ENCODE measurements at regions not wholly inside any gene's neighbourhood (a gene's known extent, or its start where the extent isn't known, plus 50 kb on each side); places are given as distances from the start of the nearest gene placed in this dataset.
"Not testable (repeated sequence)": the region's sequence is repeated elsewhere in the genome, so short reads cannot be mapped to it uniquely, and the experiment has no call there.

DNA sequence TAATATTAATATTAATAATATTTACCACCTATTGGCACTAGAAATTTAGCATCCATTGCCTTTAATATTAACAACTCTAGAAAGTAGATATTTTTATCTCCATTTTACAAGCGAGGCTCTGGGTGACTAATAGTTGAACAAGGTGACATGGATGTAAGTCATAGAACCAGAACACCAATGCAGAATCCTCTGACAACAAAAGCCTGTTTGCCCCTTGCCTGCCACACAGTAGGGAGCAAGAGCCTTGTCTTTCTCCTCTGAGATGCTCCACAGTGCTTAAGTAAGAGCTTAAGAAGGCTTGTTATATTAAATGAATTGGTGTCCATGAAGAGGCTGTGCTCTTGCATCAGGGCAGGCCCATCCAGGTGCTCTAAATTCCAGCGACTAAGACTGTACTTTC lies 51.2 kb upstream of the LBX1 start:
- no peak for DNase-seq (ENCODE audit: low read depth)

DNA sequence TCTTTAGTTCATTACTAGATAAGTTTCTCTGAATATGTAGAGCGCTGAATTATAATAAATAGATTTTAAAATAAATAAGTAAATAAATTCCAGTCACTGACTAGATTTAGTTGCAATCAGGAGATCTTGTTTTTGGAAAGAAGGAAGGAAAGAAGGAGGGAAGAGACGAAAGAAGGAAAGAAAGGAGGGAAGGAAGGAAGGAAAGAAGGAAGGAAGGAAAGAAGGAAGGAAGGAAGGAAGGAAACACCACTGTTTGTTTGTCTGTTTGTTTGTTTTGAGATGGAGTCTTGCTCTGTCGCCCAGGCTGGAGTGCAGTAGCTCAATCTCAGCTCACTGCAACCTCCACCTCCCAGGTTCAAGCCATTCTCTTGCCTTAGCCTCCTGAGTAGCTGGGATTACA lies 51.7 kb upstream of the LBX1 start:
- not testable (repeated sequence) for DNase-seq (ENCODE audit: low read depth)

DNA sequence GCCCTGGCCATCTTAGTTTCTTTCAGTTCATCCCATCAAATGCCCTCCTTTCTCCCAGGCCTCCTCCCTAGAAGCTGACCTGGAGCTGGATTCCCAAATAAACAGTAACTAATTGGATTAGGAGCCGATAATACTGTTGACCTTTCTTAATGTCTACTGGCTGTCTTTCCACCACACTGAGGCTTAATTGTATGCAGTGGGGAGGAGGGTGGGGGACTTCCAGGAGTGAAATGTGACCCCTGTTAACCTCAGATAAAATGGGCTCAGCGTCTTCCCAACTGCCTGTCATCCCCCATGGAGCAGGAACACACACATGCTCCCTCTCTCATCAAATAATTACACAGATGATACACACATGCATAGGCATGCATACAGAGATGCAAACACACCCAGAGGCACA lies 53.7 kb upstream of the LBX1 start:
- no peak for DNase-seq (ENCODE audit: low read depth)

DNA sequence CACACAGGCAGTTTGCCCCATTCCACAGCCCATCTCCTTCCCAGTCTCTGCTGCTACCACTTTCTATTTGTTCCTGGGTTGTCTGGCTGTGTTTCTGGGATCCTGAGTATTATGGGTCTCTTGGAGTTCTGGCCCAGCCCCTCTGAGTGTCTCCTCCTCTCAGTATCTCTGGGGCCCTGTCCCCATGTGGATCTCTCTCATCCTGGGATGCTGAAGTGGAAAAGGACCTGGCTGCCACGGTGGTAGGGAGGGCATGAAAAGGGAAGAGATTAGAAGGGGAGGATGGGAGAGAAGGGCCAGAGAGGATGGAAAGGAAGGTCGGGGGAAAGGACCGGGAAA lies 54.5 kb upstream of the LBX1 start:
- no peak for DNase-seq (ENCODE audit: low read depth)

DNA sequence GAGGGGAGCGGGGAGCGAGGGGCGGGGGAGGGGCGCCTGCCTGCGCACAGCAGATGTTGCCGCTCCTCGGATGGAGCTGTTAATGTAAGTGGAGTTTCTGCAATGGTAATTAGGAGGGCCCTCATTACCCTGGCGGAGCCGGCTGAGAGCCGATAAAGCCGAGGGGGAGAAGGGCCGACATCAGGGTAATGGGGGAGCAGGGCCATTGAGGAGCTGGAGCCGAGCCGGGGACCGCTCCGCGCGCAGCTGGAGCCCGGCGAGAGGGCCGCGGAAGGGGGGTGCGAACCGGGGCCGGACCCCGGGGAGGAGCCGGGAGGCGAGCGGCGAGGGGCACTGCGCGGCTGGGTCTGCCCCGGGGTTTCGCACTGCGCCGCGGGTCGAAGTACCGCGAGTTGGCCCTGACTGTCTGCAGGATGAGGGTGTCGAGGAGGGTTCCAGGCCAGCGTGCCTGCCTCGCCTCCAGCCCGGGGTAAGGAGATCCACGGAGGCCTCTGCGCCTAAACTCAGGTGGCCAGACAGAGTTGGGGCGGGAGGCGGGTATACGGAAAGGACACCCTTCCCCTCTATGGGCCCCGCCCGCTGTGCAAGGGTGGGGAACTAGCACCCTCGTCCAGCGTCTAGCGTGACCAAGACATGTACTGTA lies 55.0 kb upstream of the LBX1 start:
- DNase-seq (ENCODE audit: low read depth) = no peak

DNA sequence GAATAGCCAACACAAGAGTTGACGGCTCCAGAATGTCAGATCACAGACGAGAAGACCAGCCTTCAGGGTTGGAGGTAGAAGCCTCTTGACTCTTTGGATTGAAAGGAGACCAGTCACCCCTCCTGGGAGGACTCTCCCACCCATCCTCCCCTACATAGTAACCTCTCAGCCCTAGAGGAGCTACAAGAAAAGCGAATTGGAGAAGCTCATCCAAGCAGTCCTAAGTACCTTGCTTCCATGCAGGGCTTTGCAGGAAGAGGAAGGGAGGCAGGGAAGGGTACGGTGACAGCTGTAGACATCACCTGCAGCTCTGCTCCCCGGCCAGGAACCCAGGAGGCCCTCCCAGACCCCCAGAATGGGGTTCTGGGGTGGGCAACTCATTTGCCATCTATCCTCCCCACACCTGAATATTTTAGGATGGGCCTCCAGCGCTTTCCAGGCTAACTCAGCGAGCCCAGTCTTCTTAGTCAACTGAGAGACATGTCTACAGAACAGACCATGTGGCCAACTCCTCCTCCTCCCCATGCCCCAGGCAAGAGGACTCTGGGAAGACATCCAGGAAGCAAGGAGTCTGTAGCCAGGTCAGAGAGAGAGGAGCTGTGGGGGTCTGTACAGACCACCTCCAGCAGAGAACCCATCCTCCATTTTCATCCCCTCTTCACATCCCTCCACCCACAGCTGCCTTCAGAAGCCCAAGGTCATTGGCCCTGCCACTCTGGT lies 55.6 kb upstream of the LBX1 start:
- no peak for DNase-seq (ENCODE audit: low read depth)

DNA sequence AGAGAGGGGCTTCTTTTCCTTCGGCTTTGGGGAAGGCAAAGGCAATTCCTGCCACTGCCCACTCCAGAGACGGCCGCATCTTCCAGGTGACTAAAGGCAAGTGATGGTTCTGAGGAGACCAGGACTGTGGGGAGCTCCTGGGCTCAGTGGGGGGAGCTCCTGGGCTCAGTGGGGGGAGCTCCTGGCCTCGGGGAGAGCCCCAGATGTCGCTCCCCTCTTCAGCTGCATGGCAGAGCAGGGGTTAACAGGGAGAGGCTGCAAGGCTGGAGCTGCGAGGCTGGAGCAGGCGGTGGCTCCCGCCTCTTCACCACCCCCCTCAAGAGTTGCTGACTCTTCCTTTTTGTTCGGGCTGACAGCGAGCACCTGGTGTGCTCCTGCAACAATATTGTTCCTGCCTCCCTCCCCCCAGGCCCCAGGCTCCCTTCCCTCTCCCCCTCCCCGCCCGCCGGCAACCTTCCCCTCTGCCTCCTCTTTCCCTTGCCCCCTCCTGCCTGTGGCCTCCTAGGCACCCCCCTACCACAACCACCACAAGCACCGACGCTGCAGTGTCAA lies 56.3 kb upstream of the LBX1 start:
- DNase-seq (ENCODE audit: low read depth) = no peak

DNA sequence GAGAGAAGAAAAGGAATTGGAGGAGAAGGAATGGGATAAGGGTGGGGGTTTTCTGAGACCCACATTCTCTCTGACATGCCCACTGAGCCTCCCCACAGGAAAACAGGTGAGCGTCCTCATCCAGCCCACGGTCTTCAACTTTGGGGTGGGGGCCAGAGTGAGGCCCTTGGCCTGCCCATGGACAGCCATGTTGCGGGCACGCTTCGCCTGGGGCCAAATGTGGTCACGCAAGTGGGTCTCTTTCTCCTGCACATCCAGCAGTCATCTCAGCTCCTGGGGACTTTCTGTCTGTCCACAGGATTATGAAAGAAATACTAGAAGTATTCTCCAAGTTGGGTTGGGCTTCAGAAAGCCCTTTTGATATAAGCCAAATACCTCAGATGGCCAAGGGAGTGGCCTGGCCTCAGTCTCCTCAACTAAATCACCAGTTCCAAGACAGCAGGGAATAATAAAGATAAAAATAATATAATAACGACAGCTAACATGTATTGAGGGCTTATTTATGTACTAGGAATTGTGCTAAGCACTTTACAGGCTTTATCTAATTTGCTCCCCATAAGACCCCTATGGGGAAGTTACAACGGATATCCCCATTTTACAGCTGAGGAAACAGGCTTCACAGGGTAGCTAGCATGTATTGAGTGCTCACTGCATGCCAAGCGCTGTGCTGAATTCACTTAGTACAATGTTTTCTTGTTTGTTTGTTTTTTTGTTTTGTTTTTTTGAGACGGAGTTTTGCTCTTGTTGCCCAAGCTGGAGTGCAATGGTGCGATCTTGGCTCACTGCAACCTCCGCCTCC lies 57.2 kb upstream of the LBX1 start:
- DNase-seq (ENCODE audit: low read depth) = no peak

DNA sequence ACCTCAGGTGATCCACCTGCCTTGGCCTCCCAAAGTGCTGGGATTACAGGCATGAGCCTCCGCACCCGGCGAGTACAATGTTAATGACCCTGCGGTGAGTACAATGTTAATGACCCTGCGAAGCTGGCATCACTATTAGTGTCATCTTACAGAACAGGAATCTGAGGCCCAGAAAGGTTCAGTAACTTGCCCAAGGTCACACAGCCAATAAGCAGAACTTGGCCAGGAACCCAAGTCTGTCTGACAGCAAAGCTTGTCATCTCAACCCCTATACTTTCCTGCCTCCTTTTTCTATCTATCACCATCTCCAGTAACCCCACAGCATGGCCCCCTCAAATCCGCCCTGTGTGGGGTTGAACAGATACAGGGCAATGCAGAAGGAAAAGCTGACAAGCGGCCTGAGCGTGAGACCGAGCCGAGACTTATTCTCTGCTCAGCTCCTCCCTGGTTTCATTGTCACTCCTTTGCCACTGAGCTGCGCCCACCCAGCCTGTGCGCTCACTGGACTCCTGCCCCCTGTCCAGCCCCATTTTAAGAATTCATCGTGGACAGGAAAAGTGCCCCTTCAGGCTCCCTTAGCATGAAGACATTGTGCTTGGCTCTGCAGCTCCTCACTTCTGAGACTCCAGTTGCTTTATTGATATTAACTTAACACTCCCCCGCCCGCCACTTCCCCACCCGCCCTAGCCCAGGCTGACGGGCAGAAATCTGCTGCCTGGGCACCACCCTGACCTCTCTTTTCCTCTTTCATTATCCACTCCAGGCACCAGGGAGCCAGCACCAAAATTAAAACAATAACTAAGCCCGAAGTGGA lies 58.1 kb upstream of the LBX1 start:
- DNase-seq (ENCODE audit: low read depth) = no peak

DNA sequence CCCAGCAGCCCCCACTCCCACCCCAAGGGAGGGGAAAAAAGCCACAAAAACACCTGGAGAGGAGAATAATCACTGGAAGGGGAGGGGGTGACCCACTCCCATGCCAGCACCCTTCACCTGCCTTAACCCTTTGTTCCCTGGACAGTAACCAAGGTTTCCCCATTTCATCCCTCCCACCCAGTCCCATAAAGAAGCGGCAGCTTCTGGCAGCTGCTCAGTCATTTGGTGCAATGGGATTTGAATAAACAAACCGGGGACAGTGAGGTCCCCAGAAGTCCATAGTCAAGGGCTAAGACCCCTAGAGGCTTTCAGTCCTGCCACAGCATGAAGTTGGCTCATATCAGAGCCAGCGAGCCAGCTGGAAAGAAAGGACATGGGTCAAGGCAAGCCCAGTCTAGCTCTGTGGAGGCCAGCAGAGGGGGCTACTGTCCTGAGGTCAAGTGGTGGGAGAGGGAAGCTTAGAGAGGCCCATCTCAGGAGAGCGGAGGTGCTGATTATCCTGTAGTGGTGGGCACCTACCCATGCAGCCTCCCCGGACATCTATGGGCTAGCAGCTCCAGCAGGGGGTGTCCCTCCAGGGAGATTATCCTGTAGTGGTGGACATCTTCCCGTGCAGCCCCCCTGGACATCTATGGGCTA lies 58.9 kb upstream of the LBX1 start:
- DNase-seq (ENCODE audit: low read depth) = peak; percentile 27

DNA sequence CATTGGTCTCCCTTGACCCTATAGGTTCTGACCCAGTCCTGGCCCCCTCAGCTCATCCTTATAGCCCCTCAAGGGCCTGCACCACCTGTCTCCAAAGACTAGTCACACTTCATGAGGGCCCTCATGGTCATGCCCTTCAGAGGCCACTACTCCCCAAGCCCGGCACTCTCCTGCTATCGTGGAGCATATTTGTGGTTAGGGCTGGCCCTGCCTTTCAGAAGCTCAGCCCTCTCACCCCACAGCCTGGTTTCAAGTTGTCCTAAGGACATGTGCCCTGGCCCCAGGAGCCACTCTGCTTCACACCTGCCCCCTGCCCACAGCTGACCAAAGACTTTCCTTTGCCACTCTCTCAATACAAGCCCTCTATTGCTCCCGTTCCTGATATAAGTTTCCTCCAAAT lies 60.3 kb upstream of the LBX1 start:
- DNase-seq (ENCODE audit: low read depth) = no peak

DNA sequence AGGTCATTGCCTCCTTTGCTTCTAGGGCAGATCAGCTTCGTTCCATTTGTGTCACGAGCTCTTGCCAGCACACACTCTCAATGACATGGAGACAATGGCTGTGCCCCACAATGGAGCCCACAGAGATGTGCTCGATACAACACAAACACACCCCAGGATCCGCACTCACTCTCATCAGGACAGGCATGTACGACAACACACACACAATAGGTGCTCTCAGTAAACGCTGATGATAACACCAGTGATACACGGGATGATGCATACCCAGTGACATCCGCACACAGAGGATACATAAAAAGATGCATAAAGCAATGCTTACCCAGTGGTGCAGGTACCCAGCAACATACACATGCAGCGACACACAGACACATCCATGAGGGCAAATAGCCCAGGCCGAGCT lies 61.2 kb upstream of the LBX1 start:
- DNase-seq (ENCODE audit: low read depth) = no peak

DNA sequence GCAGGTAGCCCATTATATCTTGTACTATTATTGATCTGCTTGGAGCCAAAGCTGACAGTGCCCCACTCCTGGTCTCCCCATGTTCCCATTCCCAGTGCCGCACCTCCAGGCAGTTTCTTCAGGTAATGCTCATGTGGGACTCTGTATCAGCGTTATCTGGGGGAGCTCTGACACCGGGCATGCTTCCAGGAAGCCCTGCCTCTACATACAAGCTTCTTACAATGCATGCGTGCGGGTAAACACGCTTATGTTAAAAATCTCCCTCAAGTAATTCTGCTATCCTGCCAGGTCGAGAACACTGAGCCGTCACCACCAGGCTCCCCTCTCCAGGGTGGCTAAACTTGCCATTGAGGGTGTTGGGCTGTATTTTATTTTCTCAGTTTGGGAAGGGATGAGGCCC lies 61.6 kb upstream of the LBX1 start:
- DNase-seq (ENCODE audit: low read depth) = no peak

DNA sequence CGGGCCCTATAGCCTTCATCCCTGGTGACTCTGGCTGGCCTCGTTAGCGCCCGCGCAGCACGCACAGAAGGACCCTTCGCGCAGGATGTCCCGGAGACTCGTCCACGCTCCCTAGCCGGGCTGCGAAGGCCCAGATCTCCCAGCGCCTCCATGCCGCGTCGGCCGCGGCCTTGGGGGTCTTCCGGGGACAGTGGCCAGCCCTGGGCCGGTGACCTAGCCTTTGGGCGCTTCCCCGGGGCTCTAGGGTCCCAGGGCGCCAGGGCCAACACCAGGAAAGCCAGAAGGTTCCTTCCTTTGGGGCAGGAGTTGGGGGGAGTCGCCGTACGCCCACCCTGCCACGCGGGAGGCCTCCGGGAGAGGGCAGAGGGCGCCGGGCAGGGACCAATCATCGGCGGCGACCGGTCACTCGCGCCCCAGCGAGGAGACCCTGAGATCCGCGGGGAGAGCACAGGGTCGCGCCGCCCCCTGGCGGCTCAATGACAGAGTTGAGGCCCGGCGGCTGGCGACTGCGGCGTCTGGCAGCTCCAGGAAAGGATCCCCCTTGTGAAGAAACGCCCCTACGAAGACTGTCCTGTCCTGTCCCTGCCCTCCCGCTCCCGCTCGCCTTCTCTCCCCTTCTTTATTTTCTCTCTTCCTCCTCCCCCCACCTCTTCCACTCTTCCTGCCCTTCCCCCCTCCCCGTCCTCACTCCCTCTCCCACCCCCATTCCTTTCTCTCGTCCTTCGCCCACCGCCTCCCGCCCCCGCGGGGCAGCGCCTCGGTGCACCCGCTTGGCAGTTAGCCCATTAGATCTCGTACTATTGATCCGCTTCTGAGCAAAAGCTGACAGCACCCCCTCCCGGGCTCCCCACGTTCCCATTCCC lies 62.3 kb upstream of the LBX1 start:
- DNase-seq (ENCODE audit: low read depth) = peak; percentile 22

DNA sequence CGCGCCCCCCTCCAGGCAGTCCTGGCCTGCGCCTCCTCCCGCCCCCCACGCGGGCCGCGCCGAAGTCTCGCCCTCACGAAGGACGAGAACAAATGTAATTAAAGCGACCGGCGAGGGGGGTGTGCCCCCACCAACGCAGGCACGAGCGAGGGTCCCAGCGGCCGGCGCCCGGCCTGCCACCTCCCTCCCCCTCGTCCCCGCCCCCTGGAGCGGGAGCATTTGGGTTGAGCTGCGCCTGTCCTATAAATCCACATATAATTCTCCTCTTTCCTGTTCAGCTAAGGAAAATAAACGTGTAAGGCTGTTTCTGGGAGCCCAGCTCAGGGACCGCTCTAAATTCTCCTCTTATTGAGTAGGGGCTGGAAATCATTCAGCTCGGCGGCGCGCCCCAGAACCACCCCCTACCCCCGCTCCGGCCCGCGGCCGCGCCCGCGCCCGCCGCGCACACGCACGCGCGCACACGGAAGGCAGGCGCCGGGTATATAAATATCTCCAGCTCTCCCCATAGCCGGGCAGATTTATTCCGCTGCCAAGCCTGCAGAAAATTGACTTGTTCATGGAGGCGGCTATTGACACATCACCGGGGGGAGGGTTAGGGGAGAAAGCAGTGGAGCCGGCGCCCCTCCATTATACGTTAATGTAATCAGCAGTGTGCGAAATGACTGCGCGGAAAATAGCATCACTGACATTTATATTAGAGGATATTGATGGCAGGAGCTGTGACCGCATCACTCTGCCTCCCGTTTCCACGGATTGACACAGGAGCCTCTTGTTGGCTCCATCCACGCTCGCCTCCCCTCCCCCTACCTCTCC lies 61.6 kb upstream of the BTRC start:
- DNase-seq (ENCODE audit: low read depth) = no peak

DNA sequence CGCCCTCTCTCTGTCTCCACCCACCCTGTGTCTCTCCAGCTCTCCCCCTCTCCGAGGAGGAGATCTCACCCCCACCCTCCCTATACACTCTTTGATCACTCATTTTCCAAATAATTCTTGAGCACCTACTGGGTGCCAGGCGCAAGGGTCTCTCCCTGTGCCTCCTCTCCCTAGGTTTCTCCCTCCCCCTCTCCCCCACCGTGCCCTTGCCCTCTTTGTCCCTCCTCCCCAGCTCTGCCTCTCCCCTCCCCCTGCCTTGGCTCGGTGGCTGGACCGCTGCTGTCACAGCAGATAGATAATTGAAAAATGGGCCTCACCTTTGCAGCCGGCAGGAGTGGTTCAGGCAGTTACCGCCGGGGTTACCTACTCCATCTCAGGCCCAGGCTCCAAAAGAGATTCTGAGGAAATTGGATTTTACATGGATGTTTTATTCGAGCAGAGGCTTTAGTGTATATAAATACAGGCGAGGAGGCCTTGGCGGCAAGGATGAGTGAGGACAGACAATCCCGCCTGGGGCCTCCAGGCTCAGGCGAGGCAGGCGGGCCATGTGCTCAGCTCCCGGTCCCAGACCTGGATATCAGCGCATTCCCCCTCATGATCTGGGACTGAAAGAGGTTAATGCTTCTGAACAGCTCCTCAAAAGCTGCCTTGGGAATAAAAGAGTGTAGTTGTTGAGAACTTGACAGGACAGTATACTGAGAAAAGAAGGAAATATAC lies 60.8 kb upstream of the BTRC start:
- DNase-seq (ENCODE audit: low read depth) = no peak

DNA sequence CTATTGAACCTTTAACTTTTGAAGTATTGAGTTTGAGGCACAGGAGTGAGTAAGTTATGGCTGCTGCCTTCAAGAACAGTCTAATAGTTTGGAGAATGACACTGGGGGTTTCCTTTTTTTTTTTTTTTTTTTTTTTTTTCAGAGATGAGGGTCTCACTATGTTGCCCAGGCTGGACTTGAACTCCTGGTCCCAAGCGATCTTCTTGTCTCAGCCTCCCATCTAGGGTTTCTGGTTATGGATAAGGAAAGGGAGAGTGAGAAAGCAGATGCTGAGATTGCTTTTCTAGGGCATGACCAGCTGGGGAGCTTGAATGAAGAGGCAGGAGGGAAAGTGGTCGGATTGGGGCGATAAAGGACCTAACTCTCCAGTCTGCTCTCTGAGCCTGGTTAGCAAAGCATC lies 59.9 kb upstream of the BTRC start:
- DNase-seq (ENCODE audit: low read depth) = no peak

DNA sequence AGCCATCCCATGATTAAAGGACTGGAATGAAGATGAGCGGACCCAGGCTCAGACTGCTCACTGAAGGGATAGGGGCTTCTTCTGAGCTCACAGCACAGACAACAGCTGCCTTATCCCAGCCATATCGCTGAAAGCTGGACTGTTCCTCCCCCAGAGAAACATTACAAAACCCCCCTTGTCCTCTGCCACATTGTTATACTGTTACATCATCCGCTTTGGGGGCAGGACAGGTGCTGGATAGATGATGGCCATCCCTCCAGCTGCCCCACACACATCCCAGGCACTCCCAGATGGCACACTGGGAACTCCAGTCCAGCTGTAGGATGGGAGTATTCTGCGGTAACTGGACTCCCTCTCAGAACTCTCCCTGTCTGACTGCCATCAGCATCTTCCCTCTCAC lies 58.7 kb upstream of the BTRC start:
- no peak for DNase-seq (ENCODE audit: low read depth)

DNA sequence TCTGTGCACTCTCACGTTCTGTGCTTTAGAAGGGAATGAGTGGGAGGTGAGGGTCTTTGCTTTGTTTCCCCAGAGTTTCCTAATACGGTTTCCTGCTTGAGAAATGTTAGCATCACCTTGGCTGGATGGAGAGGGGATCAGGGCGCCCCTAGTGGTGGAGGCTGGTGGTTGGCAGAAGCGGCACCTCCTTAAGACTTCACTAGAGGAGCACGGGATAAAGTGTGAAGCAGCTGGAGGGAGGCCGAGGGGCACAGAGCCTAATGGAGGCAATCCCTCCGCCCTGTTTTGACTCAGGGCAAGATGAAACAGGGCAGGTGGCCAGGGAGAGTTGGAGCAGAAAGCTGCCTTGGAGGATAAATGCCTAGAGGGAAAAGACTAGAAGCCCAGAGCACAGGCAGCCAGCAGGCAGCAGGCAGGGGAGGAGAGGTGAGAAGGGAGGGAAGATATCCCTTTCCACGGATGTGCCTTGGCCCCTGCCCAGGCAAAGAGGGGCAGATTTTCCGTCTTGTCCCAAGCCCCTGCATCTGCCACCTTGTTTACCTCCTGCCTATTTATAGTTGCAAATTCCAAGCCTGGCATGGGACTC lies 56.0 kb upstream of the BTRC start:
- peak; percentile 23 for DNase-seq (ENCODE audit: low read depth)

Data from RPMI7951 (cell line).